ENCODE measurements at regions not wholly inside any gene's neighbourhood (a gene's known extent, or its start where the extent isn't known, plus 50 kb on each side); places are given as distances from the start of the nearest gene placed in this dataset.

GRCh38 chr2:43074052-43074451 is 152.4 kb downstream of the ZFP36L2 start:
- TF ChIP-seq, protein P1, sequence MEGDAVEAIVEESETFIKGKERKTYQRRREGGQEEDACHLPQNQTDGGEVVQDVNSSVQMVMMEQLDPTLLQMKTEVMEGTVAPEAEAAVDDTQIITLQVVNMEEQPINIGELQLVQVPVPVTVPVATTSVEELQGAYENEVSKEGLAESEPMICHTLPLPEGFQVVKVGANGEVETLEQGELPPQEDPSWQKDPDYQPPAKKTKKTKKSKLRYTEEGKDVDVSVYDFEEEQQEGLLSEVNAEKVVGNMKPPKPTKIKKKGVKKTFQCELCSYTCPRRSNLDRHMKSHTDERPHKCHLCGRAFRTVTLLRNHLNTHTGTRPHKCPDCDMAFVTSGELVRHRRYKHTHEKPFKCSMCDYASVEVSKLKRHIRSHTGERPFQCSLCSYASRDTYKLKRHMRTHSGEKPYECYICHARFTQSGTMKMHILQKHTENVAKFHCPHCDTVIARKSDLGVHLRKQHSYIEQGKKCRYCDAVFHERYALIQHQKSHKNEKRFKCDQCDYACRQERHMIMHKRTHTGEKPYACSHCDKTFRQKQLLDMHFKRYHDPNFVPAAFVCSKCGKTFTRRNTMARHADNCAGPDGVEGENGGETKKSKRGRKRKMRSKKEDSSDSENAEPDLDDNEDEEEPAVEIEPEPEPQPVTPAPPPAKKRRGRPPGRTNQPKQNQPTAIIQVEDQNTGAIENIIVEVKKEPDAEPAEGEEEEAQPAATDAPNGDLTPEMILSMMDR (IDR thresholded peaks at IDR 0.05; ENCODE audit: insufficient read depth, low read depth, low read length): no peak
- DNase-seq (ENCODE audit: low read depth): no peak
- no peak overlapping the region for H3K4me3 ChIP-seq (ENCODE audit: low read depth, low read length)

- no peak overlapping the region for H3K4me3 ChIP-seq (ENCODE audit: low read depth, low read length)
- TF ChIP-seq, protein P1 (IDR thresholded peaks at IDR 0.05; ENCODE audit: insufficient read depth, low read depth, low read length): no peak
- DNase-seq (ENCODE audit: low read depth): peak; percentile 92
These were observed 153.0 kb downstream of the ZFP36L2 start for GRCh38 chr2:43073401-43073825.

DNA sequence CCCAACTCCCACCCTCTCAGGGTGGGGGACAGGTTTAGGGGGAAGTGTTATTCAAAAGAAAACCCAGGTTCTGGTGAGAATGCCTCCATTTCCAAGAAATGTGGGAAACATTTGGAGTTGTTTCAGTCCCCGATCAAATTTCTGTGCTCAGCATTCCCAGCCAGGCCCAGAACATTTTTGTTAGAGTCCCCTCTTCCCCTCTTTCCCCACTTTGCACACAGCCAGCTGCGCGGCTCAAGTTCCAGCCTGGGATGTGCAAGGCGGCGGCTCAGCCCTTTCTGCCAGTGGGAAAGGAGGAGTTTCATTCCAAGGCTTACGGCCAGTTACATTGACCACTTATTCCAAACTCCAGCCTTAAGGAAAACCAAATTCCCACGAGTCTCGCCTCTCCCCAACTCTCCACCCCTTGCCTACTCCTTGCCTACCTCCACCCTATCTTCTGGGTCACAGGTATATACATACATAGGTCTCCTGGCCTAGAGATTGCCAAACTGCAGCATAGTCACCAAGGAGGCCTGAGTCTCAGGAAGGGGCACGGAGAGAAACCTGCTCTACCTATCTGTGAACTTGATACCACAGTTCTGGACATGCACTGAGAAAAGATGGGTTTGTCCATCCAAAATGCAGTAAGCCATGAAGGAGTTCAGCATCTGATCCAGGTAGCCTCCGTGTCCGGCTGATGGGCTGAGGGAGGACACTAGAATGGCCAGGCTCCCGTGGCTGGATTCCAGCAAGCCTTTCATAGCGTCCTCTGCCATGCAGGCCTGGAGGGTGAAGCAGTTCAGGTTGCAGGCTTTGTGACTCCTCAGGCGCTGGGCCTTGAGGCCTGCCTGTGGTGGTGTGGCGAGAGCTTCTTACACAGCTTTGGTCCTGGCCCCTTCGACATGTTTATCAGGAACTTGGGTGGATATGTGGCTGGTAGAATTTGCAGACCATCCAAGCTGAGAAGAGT is 154.5 kb downstream of the ZFP36L2 start:
- H3K4me3 ChIP-seq (ENCODE audit: low read depth, low read length): no peak overlapping the region
- DNase-seq (ENCODE audit: low read depth): peak; percentile 67
- TF ChIP-seq, protein P1 (IDR thresholded peaks at IDR 0.05; ENCODE audit: insufficient read depth, low read depth, low read length): no peak

DNA sequence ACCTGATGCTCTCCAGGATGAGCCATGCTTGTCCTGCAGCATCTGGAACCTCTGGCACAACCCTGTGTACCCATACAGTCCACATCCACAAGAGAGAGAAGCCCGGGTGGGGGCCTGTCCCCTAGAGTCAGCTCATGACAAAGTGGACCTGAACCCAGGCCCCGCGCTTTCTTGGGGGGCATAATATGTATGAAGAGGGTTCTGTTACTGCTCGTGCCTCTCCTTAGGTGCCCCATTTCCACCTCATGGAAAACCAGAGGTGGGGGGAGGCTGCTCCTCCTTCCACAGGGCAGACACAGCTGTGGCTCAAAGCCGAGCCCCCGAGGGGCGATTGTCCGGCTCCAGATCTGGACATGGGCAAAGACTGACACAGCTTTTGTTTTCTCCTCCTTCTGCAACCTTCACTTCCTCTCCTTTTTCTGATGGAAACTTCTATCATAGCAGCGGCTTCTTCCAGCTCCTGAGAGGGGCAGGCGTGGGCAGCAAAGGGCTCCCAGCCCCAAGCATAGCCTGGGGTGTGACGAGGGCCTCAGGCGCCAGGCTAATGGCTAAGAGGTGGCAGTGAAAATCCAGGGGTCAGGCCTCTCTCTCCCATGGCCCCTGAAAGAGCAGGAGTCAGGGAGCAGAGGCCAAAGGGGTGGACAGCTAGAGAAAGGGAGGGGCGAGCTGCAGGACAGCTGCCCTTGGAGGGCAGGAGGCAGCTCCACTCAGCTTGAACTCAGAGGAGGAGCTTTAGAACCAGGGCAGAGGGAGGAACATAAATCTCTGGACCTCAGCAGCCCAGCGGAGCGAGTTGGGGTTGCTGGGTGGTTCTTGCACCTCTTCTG is 155.5 kb downstream of the ZFP36L2 start:
- TF ChIP-seq, protein P1 (IDR thresholded peaks at IDR 0.05; ENCODE audit: insufficient read depth, low read depth, low read length): no peak
- DNase-seq (ENCODE audit: low read depth): peak; percentile 50
- no peak overlapping the region for H3K4me3 ChIP-seq (ENCODE audit: low read depth, low read length)

- H3K4me3 ChIP-seq (ENCODE audit: low read depth, low read length): no peak overlapping the region
- no peak for DNase-seq (ENCODE audit: low read depth)
- TF ChIP-seq, protein P1 (IDR thresholded peaks at IDR 0.05; ENCODE audit: insufficient read depth, low read depth, low read length): no peak
These were observed 156.4 kb downstream of the ZFP36L2 start for GRCh38 chr2:43070030-43070429.

DNA sequence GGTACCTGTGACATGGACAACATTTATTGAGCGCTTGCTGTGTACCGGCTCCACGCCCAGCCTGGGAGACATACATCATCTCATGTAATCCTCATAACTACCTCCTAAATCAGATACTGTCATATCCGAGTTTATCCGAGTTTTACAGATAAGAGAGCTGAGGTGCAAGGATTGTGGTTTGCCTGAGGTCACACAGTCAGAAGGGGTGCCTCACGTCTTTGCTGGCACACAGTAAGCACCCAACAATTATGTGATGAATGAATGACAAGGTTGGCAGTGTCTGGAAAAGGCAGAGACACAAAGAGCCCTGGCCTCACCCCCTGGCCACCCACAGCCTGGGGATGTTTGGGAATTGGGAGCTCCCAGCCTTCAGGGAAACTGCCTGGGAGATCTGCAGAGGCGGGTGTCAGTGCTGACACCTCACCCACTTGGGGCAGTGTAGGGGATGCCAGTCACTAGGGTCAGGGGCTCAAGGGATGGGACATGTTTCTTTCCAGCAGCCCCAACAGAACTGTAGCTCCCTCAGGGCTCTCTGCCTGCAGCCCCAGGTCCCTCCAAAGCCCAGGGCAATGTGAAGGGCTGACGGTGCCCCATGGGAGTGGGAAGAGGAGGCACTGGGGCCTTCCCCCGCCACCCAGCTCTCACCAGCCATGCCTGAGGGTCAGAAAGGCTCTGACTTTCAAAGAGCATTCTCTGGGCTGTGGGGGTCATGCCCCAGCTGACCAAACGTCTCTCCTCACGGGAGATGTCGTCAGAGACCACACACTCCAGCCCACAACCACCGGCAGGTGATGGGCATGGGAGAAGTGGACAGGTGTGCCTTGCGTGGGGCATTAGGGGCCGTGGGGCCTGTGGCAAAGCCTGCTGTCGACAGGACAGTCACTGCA is 157.5 kb downstream of the ZFP36L2 start:
- DNase-seq (ENCODE audit: low read depth): peak; percentile 56
- no peak overlapping the region for H3K4me3 ChIP-seq (ENCODE audit: low read depth, low read length)
- TF ChIP-seq, protein P1 (IDR thresholded peaks at IDR 0.05; ENCODE audit: insufficient read depth, low read depth, low read length): no peak

Measured in fibroblast of villous mesenchyme (primary cell).